ENCODE measurements at regions not wholly inside any gene's neighbourhood (a gene's known extent, or its start where the extent isn't known, plus 50 kb on each side); places are given as distances from the start of the nearest gene placed in this dataset.

DNA sequence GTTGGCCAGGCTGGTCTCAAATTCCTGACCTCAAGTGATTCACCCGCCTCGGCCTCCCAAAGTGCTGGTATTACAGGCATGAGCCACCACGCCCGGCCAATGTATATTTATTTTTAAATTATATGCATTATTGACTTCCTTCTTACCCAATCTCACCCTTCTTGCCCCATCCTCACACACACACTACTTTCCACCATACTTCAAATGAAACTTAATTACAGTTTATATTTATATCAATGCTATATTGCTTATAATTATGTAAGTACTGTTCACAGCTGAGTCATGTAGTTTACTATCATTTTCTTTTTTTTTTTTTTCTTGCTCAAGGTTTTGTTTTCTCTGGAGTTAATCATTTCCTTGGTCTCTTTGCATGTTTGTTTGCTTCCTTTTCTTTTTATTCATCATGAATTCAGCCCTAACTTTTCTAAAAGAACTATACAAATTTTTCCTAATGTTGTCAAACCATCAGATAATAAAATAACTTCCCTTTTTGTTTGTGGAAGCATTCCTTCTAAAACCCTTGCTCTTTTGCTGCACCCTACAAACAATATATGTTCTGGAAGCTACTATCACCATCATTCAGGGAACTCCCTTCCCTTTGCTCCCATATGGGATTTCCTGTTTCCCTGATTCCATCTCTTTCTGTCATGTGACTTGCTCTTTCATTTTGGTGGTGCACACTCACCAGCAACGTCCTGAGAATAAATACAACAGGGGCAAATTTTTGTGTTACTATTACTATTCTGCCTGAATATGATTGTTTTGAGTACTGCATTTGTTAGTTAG is 201.7 kb upstream of the SASH1 start:
- peaks cover 7% of the 10 kb centered on the region for H3K4me1 Mint-ChIP-seq
- H3K4me3 Mint-ChIP-seq: no peak overlapping the region
- H3K27me3 Mint-ChIP-seq (ENCODE audit: low read depth): peaks cover 4% of the 10 kb centered on the region
- no peaks in the 10 kb centered on the region for H3K36me3 Mint-ChIP-seq (ENCODE audit: low read depth)
- peaks cover 11% of the 10 kb centered on the region for H3K9me3 Mint-ChIP-seq
- TF ChIP-seq, protein P1, sequence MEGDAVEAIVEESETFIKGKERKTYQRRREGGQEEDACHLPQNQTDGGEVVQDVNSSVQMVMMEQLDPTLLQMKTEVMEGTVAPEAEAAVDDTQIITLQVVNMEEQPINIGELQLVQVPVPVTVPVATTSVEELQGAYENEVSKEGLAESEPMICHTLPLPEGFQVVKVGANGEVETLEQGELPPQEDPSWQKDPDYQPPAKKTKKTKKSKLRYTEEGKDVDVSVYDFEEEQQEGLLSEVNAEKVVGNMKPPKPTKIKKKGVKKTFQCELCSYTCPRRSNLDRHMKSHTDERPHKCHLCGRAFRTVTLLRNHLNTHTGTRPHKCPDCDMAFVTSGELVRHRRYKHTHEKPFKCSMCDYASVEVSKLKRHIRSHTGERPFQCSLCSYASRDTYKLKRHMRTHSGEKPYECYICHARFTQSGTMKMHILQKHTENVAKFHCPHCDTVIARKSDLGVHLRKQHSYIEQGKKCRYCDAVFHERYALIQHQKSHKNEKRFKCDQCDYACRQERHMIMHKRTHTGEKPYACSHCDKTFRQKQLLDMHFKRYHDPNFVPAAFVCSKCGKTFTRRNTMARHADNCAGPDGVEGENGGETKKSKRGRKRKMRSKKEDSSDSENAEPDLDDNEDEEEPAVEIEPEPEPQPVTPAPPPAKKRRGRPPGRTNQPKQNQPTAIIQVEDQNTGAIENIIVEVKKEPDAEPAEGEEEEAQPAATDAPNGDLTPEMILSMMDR (IDR thresholded peaks at IDR 0.05; ENCODE audit: unreplicated experiment in 3 of 3): no peak
- no peak overlapping the region for H3K27ac Mint-ChIP-seq

DNA sequence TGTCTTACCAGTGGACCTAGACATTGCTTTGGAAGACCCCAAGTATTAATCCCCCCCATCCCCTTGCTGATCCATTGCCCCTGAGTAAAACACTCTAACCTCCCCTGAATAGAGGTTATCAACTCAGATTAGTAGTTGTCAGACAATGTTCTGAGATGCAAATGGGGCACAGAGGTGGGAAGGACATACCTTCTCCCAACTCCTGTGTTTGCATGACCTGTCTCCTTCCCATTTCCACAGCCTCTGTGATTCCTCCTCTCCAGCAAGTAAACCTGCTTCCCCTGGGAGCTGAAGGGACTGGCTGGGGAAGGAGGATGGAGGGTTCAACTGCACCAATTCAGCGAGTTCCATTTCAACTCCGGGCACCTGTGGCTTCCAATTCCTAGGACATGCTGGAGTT is 199.8 kb upstream of the SASH1 start:
- Mint-ChIP-seq H3K27ac (no peak overlapping the region), H3K4me3 (no peak overlapping the region), H3K27me3 (ENCODE audit: low read depth) (peaks cover 4% of the 10 kb centered on the region), H3K4me1 (peaks cover 15% of the 10 kb centered on the region), H3K36me3 (ENCODE audit: low read depth) (no peaks in the 10 kb centered on the region), H3K9me3 (peaks cover 9% of the 10 kb centered on the region)
- TF ChIP-seq, protein P1 (IDR thresholded peaks at IDR 0.05; ENCODE audit: unreplicated experiment in 3 of 3): no peak

DNA sequence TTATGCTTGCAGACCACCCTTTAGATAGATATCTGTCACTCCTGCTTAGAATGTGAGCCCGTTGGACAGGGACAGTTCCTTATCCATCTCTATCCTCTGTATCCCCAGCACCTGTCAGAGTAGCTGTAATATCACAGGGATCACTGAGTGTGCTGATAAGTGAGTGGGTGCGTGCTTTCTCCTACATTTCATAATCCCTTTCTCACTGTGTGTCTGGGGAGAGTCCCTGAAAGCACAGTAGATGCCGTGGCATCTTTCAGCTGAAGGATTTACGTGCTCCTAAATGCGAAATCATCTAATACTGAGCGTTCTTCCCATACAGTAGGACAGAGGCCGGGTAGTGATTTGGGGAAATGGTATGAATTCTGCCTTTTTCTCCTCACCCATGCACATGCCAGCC is 198.9 kb upstream of the SASH1 start:
- peaks cover 15% of the 10 kb centered on the region for H3K4me1 Mint-ChIP-seq
- H3K27ac Mint-ChIP-seq: no peak overlapping the region
- peaks cover 4% of the 10 kb centered on the region for H3K27me3 Mint-ChIP-seq (ENCODE audit: low read depth)
- peaks cover 9% of the 10 kb centered on the region for H3K9me3 Mint-ChIP-seq
- no peaks in the 10 kb centered on the region for H3K36me3 Mint-ChIP-seq (ENCODE audit: low read depth)
- TF ChIP-seq, protein P1 (IDR thresholded peaks at IDR 0.05; ENCODE audit: unreplicated experiment in 3 of 3): no peak
- no peak overlapping the region for H3K4me3 Mint-ChIP-seq

DNA sequence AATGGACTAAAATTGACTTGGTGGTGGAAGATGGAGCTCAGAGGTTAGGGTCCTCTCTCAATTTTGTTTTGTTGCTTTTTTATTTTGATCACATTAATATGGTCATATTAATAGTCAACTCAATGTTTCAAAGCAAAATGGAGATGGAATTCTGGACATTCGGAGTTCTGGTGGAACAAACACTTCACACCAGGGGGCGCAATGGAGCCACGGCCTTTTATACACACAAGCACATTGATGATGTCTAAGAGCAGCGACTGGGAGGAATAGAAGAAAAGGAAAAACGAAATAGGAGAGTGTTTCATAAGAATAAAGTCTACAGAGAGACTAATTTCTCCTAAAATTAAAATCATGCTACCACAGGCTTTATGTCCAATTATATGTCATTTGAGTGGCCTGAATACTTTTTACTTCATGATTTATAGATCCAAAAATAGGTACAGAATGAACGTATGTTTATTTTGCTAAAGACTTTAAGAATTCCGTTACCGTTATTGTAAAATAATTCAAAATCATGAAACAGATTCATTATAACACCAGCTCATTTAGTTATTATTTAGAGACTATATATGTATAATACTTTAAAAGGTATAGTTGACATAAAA is 197.6 kb upstream of the SASH1 start:
- TF ChIP-seq, protein P1 (IDR thresholded peaks at IDR 0.05; ENCODE audit: unreplicated experiment in 3 of 3): peak; percentile 69 to 83 (median 79)
- Mint-ChIP-seq H3K4me1 (peaks cover 15% of the 10 kb centered on the region), H3K9me3 (peaks cover 9% of the 10 kb centered on the region), H3K36me3 (ENCODE audit: low read depth) (no peaks in the 10 kb centered on the region), H3K27ac (peak overlapping the region in 1 of 3 experiments; percentile 59), H3K27me3 (ENCODE audit: low read depth) (peaks cover 4% of the 10 kb centered on the region), H3K4me3 (peak overlapping the region in 2 of 3 experiments; percentile 9 to 31)

DNA sequence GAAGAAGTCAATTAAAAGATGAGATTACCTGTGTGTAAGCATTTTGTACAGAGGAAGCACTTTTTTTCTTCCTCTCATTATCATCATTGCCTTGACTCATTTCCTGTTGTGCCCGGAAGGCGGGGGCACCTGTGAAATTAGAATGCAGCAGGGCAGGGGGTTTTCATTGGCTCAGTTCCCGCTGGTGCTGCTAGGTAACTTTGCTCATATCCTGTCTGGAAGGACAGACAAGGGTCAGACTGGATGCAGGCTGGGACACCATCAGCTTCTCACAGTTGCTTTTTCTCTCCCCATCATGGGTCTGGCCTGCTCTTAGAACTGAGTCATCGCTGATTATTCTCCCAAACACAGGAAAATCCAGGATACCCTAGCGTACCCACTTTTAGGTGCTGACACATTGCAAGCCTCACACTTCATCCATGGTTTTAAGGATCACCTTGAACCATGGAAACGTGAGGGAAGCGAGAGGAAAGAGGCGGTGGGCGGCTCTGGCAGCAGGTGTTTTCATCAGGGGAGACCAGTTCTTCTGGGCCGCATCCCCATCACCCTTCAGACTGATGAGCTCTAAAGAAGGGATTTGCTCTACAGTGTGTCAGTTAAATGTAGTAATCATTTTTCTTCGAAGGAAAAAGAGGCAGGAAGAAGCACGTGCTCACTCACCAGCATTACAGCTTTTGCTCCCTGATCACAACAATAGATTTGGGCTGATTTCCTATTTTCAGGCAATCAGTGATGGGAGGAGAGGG is 195.7 kb upstream of the SASH1 start:
- TF ChIP-seq, protein P1 (IDR thresholded peaks at IDR 0.05; ENCODE audit: unreplicated experiment in 3 of 3): no peak
- Mint-ChIP-seq H3K4me1 (peaks cover 15% of the 10 kb centered on the region), H3K4me3 (no peak overlapping the region)

More for the DNA sequence above, 195.7 kb upstream of the SASH1 start:
- no peak overlapping the region for H3K27ac Mint-ChIP-seq
- H3K36me3 Mint-ChIP-seq (ENCODE audit: low read depth): no peaks in the 10 kb centered on the region
- H3K27me3 Mint-ChIP-seq (ENCODE audit: low read depth): peaks cover 4% of the 10 kb centered on the region
- H3K9me3 Mint-ChIP-seq: peaks cover 3% of the 10 kb centered on the region
